AG04450 (cell line): ENCODE measurements at regions not wholly inside any gene's neighbourhood (a gene's known extent, or its start where the extent isn't known, plus 50 kb on each side); places are given as distances from the start of the nearest gene placed in this dataset.

Experiments used
- CTCF ChIA-PET: fragments of 300-600, 350-600 bp; formaldehyde crosslinking; extraction: SDS; loops from one replicate; lab custom pipeline; 2022; ENCODE audit warnings: antibody characterized with exemption, inconsistent platforms; lab: Charles Lee
- POLR2A ChIA-PET: fragments of 350-600 bp; formaldehyde crosslinking; extraction: SDS; loops from one replicate; lab custom pipeline; 2021; ENCODE audit warnings: antibody characterized with exemption, inconsistent platforms; lab: Yijun Ruan, JAX
- DNase-seq: peaks from one replicate; pipeline ENCODE4 v3.0.0-alpha.2; 2011; ENCODE audit warnings: low read depth, low spot score
- H3K27ac ChIP-seq: one replicate; pipeline ENCODE4 v1.5.1; 2012; ENCODE audit warnings: low read depth, low read length, control low read depth
- H3K27me3 ChIP-seq: one replicate; pipeline ENCODE4 v1.6.0; 2012; ENCODE audit warnings: low read length; ENCODE audit not compliant: control insufficient read depth, insufficient read depth
- H3K4me3 ChIP-seq: 2 replicates; pipeline ENCODE4 v1.5.1; 2011; ENCODE audit warnings: mild to moderate bottlenecking, low read depth, low read length, control low read depth
- H3K9me3 ChIP-seq: 2 replicates; pipeline ENCODE4 v1.5.1; 2012; ENCODE audit warnings: low read length; ENCODE audit not compliant: control insufficient read depth, insufficient read depth
- TF ChIP-seq, protein P1 (sequence below): IDR thresholded peaks from 2 replicates; pipeline ENCODE4 v1.5.1; 2011; ENCODE audit warnings: low read depth, low read length, control low read depth, inconsistent platforms

DNA sequence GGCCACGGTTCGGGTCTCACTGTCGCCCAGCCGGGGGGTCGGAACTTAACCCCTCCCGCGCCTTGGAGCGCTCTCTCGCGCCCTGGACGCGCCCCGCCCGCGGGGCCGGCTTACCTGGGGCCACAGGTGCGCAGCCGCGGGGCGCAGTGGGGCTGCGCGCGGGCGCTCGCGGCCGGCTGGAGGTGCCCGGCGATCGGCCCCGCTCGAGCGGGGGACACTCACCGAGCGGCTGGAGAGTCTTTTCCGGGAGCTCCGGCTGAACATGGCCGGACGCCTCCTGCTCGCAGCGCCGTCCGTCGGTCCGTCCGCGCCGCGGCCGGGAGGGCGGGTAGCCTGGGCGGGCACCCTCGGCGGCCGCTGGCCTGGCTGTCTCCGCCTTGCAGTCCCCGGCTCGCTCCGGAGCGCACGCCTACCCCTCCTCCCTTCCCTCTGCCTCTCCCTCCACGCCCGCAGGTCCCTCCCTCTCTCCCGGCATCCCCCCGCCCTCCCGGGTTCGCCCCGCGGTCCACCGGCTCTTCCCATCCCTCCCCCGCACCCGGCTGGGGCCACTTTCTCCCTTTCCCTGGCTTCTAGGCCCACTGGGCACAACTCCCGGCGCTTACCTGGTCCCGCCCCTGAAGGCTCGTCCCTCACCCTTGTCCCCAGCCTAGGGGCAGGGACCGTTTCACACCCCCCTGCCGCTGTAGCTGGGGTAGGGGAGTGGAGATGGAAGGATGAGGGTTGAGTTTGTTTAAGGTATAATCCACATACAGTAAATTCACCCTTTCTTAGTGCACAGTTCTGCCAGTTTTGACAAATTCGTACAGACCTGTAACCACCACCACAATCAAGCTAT, 220.1 kb upstream of the PRICKLE2 start:
- no peak for DNase-seq
- H3K27me3 ChIP-seq: no peaks in the 10 kb centered on the region
- TF ChIP-seq, protein P1, sequence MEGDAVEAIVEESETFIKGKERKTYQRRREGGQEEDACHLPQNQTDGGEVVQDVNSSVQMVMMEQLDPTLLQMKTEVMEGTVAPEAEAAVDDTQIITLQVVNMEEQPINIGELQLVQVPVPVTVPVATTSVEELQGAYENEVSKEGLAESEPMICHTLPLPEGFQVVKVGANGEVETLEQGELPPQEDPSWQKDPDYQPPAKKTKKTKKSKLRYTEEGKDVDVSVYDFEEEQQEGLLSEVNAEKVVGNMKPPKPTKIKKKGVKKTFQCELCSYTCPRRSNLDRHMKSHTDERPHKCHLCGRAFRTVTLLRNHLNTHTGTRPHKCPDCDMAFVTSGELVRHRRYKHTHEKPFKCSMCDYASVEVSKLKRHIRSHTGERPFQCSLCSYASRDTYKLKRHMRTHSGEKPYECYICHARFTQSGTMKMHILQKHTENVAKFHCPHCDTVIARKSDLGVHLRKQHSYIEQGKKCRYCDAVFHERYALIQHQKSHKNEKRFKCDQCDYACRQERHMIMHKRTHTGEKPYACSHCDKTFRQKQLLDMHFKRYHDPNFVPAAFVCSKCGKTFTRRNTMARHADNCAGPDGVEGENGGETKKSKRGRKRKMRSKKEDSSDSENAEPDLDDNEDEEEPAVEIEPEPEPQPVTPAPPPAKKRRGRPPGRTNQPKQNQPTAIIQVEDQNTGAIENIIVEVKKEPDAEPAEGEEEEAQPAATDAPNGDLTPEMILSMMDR: no peak
- ChIA-PET POLR2A (interaction anchor here (1.1 to 2.4 kb wide), 3 partner anchors 17 to 122 kb away, joined by 3 to 8 read pairs (median 3); no protein-coding TSS in a partner anchor), CTCF (interaction anchor here (0.6 to 2.5 kb wide), 5 partner anchors 17 to 421 kb away, joined by 3 to 8 read pairs (median 5); partner anchors contain the start of gene PSMD6)
- no peak overlapping the region for H3K27ac ChIP-seq
- no peaks in the 10 kb centered on the region for H3K9me3 ChIP-seq
- peak overlapping the region; percentile 79 for H3K4me3 ChIP-seq

DNA sequence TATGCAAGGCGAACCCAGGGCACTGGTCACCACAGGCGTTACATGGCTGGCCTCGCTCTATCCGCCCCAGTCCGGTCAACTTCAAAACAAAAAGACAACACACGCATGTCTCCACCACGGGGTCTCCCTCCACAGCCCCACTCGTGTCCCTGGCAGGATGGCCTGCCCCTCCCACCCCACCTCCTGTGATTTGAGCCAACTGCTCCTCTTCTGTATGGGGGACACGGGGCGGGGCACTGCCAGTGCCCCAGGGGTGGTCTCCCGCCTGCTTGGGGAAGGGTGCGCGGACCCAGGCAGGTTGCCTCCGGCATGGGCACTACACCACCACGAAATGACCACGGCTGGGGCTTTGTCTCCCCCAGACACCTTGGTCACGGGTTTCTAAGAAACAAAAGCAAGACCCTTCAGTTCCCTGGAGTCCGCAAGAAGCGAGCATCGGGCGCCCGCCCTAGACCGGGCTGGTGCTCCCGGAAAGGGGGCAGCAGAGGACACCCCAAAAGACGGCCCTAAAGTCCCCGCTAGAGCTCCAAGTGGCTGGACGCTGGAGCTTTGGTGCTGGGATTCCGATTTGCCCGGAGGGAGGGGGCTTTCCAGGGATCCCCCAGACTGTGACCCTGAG, 219.3 kb upstream of the PRICKLE2 start:
- POLR2A ChIA-PET: interaction anchor here (0.7 to 2.4 kb wide), 4 partner anchors 16 to 101 kb away, joined by 3 to 8 read pairs (median 4); no protein-coding TSS in a partner anchor
- CTCF ChIA-PET: interaction anchor here (1.0 to 2.5 kb wide), 2 partner anchors 18 to 421 kb away, joined by 3 to 8 read pairs; partner anchors contain the start of gene PSMD6

DNA sequence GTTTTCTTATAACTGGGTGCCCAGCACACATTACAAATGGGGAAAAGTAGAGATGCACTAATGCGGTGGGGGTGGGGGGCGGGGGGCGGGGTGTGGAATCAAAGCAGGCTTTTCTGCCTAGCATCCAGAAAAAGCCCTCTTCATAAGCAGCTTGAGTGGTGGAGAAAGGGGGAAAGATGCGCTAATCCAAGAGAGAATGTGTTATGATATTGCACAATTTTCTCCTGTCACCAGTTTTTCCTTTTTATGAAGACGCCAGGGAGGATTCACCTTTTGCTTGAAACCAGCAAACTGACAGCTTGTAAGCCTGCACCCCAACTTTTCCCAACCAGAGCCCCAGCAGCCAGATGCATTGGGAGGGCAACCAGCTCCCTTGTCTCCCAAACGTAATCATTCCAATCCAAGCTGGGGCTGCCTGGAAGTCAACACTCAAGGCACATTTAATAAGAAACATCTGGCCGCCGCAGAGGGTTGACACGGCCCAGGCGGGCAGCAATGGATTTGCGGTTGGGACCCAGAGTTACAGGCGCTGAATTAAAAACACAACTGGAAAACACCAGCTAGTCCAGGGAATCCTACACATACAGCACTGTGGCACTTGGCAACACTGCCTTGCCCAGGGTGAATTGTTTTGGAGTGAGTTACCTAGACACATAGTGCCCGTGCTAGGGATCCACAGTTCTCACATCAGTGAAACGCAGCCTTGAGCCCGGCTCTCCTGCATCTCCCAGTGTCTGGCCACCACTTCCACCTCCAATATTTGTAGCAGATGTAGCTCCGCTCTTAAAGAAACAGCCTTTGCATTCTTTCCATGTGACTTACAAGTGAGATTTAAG, 218.5 kb upstream of the PRICKLE2 start:
- POLR2A ChIA-PET: interaction anchor here (0.7 to 2.4 kb wide), 6 partner anchors 17 to 177 kb away, joined by 3 to 8 read pairs (median 4); no protein-coding TSS in a partner anchor
- Histone ChIP-seq H3K27ac (peak overlapping the region; percentile 70), H3K4me3 (peak overlapping the region; percentile 79), H3K9me3 (no peaks in the 10 kb centered on the region), H3K27me3 (no peaks in the 10 kb centered on the region)
- CTCF ChIA-PET: interaction anchor here (0.6 to 2.5 kb wide), 3 partner anchors 41 to 420 kb away, joined by 3 to 8 read pairs (median 4); partner anchors contain the start of gene PSMD6
- TF ChIP-seq, protein P1: no peak
- DNase-seq: no peak

More for the DNA sequence above, 219.3 kb upstream of the PRICKLE2 start:
- H3K9me3 ChIP-seq: no peaks in the 10 kb centered on the region
- no peaks in the 10 kb centered on the region for H3K27me3 ChIP-seq
- TF ChIP-seq, protein P1: peak; percentile 30; the same call in 1 of the 2 replicates
- H3K4me3 ChIP-seq: peak overlapping the region; percentile 79
- H3K27ac ChIP-seq: no peak overlapping the region
- DNase-seq: no peak

DNA sequence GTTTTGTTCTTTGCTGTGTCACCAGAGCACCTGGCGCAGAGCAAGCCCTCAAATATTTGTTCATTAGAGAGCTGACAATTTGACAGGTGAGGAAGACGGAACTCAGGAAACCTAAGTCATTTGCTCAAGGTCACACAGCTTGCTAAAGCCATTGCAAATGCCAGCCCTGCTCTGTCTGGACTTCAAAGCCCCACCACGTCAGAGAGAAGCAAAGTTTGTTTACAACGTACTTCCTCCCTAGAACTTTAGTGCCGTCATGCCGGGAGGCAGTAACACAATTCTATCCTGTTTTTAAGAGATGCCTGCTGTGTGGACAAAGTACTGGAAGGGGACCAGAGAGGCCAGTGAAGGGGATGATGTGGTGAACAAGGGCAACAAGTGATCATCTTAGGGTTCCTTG, 216.6 kb upstream of the PRICKLE2 start:
- ChIA-PET POLR2A (no interaction called here), CTCF (no interaction called here)
- Histone ChIP-seq H3K27ac (no peak overlapping the region), H3K4me3 (no peak overlapping the region), H3K9me3 (no peaks in the 10 kb centered on the region), H3K27me3 (no peaks in the 10 kb centered on the region)
- TF ChIP-seq, protein P1: no peak
- no peak for DNase-seq
